ENCODE measurements at regions not wholly inside any gene's neighbourhood (a gene's known extent, or its start where the extent isn't known, plus 50 kb on each side); places are given as distances from the start of the nearest gene placed in this dataset.

- Mint-ChIP-seq H3K27me3 (ENCODE audit: low read depth, poor library complexity) (peaks cover 20% of the 10 kb centered on the region), H3K36me3 (ENCODE audit: low read depth) (peaks cover 8% of the 10 kb centered on the region), H3K27ac (no peak overlapping the region), H3K4me3 (no peak overlapping the region), H3K9me3 (peaks cover 40% of the 10 kb centered on the region), H3K4me1 (no peaks in the 10 kb centered on the region)
- no peak for DNase-seq
- TF ChIP-seq, protein P1, sequence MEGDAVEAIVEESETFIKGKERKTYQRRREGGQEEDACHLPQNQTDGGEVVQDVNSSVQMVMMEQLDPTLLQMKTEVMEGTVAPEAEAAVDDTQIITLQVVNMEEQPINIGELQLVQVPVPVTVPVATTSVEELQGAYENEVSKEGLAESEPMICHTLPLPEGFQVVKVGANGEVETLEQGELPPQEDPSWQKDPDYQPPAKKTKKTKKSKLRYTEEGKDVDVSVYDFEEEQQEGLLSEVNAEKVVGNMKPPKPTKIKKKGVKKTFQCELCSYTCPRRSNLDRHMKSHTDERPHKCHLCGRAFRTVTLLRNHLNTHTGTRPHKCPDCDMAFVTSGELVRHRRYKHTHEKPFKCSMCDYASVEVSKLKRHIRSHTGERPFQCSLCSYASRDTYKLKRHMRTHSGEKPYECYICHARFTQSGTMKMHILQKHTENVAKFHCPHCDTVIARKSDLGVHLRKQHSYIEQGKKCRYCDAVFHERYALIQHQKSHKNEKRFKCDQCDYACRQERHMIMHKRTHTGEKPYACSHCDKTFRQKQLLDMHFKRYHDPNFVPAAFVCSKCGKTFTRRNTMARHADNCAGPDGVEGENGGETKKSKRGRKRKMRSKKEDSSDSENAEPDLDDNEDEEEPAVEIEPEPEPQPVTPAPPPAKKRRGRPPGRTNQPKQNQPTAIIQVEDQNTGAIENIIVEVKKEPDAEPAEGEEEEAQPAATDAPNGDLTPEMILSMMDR (IDR thresholded peaks at IDR 0.05), result no peak
Measured at GRCh38 chr5:3412146-3412545, 183.5 kb upstream of the IRX1 start.

GRCh38 chr5:3411363-3411762 lies 184.3 kb upstream of the IRX1 start:
- TF ChIP-seq, protein P1 (IDR thresholded peaks at IDR 0.05), result no peak
- peaks cover 12% of the 10 kb centered on the region for H3K36me3 Mint-ChIP-seq (ENCODE audit: low read depth)
- H3K27me3 Mint-ChIP-seq (ENCODE audit: low read depth, poor library complexity), result peaks cover 20% of the 10 kb centered on the region
- H3K4me1 Mint-ChIP-seq, result no peaks in the 10 kb centered on the region
- peaks cover 47% of the 10 kb centered on the region for H3K9me3 Mint-ChIP-seq
- DNase-seq, result no peak
- H3K27ac Mint-ChIP-seq, result no peak overlapping the region
- no peak overlapping the region for H3K4me3 Mint-ChIP-seq

- TF ChIP-seq, protein P1 (IDR thresholded peaks at IDR 0.05), result no peak
- Mint-ChIP-seq H3K36me3 (ENCODE audit: low read depth) (peaks cover 9% of the 10 kb centered on the region), H3K9me3 (peaks cover 37% of the 10 kb centered on the region), H3K4me3 (no peak overlapping the region), H3K4me1 (no peaks in the 10 kb centered on the region), H3K27me3 (ENCODE audit: low read depth, poor library complexity) (peaks cover 10% of the 10 kb centered on the region), H3K27ac (no peak overlapping the region)
- no peak for DNase-seq
Measured at GRCh38 chr5:3401635-3402034, 194.0 kb upstream of the IRX1 start.

DNA sequence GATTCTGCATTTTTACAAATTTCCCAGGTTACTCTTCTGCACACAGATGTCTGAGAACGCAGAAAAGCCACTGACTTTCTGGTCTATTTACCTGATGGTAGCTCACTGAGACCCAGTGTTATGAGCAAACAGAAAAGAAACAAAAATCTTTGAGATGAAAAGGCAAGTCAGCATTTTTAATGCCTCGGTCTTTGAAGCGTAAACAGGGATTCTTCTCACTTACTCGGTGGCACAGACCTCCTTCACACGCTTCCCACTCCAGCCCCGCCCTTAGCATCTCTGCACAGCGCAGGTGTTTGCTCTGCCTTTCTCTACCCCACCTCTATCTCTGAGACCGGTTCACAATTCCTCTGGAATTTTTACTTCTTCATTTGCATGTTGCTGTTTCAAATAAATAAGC lies 195.0 kb upstream of the IRX1 start:
- DNase-seq, result no peak
- peaks cover 10% of the 10 kb centered on the region for H3K27me3 Mint-ChIP-seq (ENCODE audit: low read depth, poor library complexity)
- H3K36me3 Mint-ChIP-seq (ENCODE audit: low read depth), result peaks cover 9% of the 10 kb centered on the region
- H3K4me1 Mint-ChIP-seq, result peaks cover under 1% of the 10 kb centered on the region
- H3K4me3 Mint-ChIP-seq, result no peak overlapping the region
- TF ChIP-seq, protein P1 (IDR thresholded peaks at IDR 0.05), result no peak
- H3K27ac Mint-ChIP-seq, result no peak overlapping the region
- H3K9me3 Mint-ChIP-seq, result peaks cover 28% of the 10 kb centered on the region

- Mint-ChIP-seq H3K27ac (no peak overlapping the region), H3K36me3 (ENCODE audit: low read depth) (peaks cover 9% of the 10 kb centered on the region), H3K27me3 (ENCODE audit: low read depth, poor library complexity) (peaks cover 21% of the 10 kb centered on the region), H3K4me1 (peaks cover 23% of the 10 kb centered on the region), H3K4me3 (no peak overlapping the region), H3K9me3 (peaks cover 19% of the 10 kb centered on the region)
- DNase-seq, result no peak
- TF ChIP-seq, protein P1 (IDR thresholded peaks at IDR 0.05), result no peak
Measured at GRCh38 chr5:3394891-3395599, 200.6 kb upstream of the IRX1 start.
